Heart left ventricle (tissue), 13 donors: ENCODE measurements at regions not wholly inside any gene's neighbourhood (a gene's known extent, or its start where the extent isn't known, plus 50 kb on each side); places are given as distances from the start of the nearest gene placed in this dataset.

Experiments used
- CTCF ChIP-seq, 12 donors: fragments of 200-600 bp; sonication (generic) in 4 of 12; IDR thresholded peaks; one replicate each; pipeline versions ENCODE4 v1.5.0 to v1.8.0; 2018 to 2022; ENCODE audit warnings: antibody characterized with exemption in 12 of 12, mild to moderate bottlenecking in 5 of 12
- POLR2A ChIP-seq, 2 donors: fragments of 450-650 bp; IDR thresholded peaks; one replicate each; pipeline ENCODE4 v1.6.1; 2017; ENCODE audit warnings: antibody characterized with exemption in 2 of 2, mild to moderate bottlenecking in 2 of 2, moderate library complexity in 2 of 2
- donor health status: ischemic (EF 13 %, LVEDD 7.1; RV severe dilation, severe dysfunction).
- donor health status: DM: no; HTN: yes; CAD: no.
- donor health status: DM: no; HTN: no; CAD: no.
- donor health status: ischemic (EF 25% LVEDD 6.9; RV normal size, moderate dysfunction).
- donor health status: ischemic (EF 25% LVEDD 5.7; RV mildly dilated, moderate dysfunction).
- donor health status: ischemic (EF 35%, LVEDD 5.7; RV mildly dilated, moderate dysfunction).
- donor health status: nonischemic (EF 11% LVEDD 7.7; RV severe dilation, severe dysfunction).
- donor health status: DM: yes; HTN: yes; CAD: no.
- donor health status: PGD.
- donor health status: ischemic (EF 29% LVEDD 5.4; RV normal size, mild dysfunction).
- donor health status: nonischemic (EF 23%, LVEDD 6.1; RV moderate dilation, normal function).

GRCh38 chr9:82580921-82581320 lies 482.0 kb downstream of the RASEF start:
- TF ChIP-seq CTCF (IDR thresholded peaks at IDR 0.05), result no peak
- no peak for TF ChIP-seq POLR2A (IDR thresholded peaks at IDR 0.05)
